Effector memory CD8-positive, alpha-beta T cell (primary cell): ENCODE measurements at regions not wholly inside any gene's neighbourhood (a gene's known extent, or its start where the extent isn't known, plus 50 kb on each side); places are given as distances from the start of the nearest gene placed in this dataset.

Experiments used
- ATAC-seq: fragments of 150-1000 bp; cut with Tn5 transposase; replicated peaks from 2 replicates; pipeline ENCODE4 v1.10.0; 2021; ENCODE audit warnings: mild to moderate bottlenecking, moderate library complexity
- DNase-seq, 3 experiments: peaks; one replicate each; pipeline ENCODE4 v3.0.0; 2021
- H3K27ac Mint-ChIP-seq, 2 donors: one replicate each; pipeline ENCODE4 v1.8.0; 2022; ENCODE audit warnings: mild to moderate bottlenecking in 2 of 2, mixed read lengths in 2 of 2, moderate library complexity in 2 of 2
- H3K27me3 Mint-ChIP-seq, 2 donors: one replicate each; pipeline ENCODE4 v1.8.0; 2022; ENCODE audit warnings: mixed read lengths in 2 of 2
- H3K36me3 Mint-ChIP-seq: one replicate; pipeline ENCODE4 v1.8.0; 2022; ENCODE audit warnings: mild to moderate bottlenecking, moderate library complexity, mixed read lengths; ENCODE audit not compliant: insufficient read depth
- H3K4me1 Mint-ChIP-seq, 2 donors: one replicate each; pipeline ENCODE4 v1.8.0; 2022; ENCODE audit warnings: low read depth in 2 of 2, mixed read lengths in 2 of 2
- H3K4me3 Mint-ChIP-seq, 2 donors: one replicate each; pipeline ENCODE4 v1.8.0; 2022; ENCODE audit warnings: mild to moderate bottlenecking in 2 of 2, mixed read lengths in 2 of 2, moderate library complexity in 2 of 2
- H3K9me3 Mint-ChIP-seq, 2 donors: one replicate each; pipeline ENCODE4 v1.8.0; 2022; ENCODE audit warnings: mixed read lengths in 2 of 2

GRCh38 chr14:104341532-104342434 is 203.4 kb downstream of the KIF26A start:
- ATAC-seq (no peak), DNase-seq (no peak)
- H3K4me3 Mint-ChIP-seq = no peak overlapping the region
- H3K9me3 Mint-ChIP-seq = peaks cover 2 to 9% of the 10 kb centered on the region in 2 donors
- no peaks in the 10 kb centered on the region for H3K36me3 Mint-ChIP-seq
- H3K4me1 Mint-ChIP-seq = peaks cover 0 to 2% of the 10 kb centered on the region in 2 donors
- H3K27me3 Mint-ChIP-seq = peaks cover 49 to 57% of the 10 kb centered on the region in 2 donors
- no peak overlapping the region for H3K27ac Mint-ChIP-seq

- Mint-ChIP-seq H3K9me3 (peaks cover 2 to 9% of the 10 kb centered on the region in 2 donors), H3K27me3 (peaks cover 49 to 62% of the 10 kb centered on the region in 2 donors), H3K4me1 (peaks cover 0 to 2% of the 10 kb centered on the region in 2 donors), H3K27ac (no peak overlapping the region), H3K36me3 (no peaks in the 10 kb centered on the region), H3K4me3 (no peak overlapping the region)
- no peak for DNase-seq
- ATAC-seq = no peak
Observed at GRCh38 chr14:104342435-104343293, 204.3 kb downstream of the KIF26A start.

GRCh38 chr14:104343294-104343625 is 204.9 kb downstream of the KIF26A start:
- no peak for ATAC-seq
- H3K4me3 Mint-ChIP-seq = no peak overlapping the region
- no peak overlapping the region for H3K27ac Mint-ChIP-seq
- peaks cover 0 to 2% of the 10 kb centered on the region in 2 donors for H3K4me1 Mint-ChIP-seq
- no peaks in the 10 kb centered on the region for H3K36me3 Mint-ChIP-seq
- H3K9me3 Mint-ChIP-seq = peaks cover 2 to 6% of the 10 kb centered on the region in 2 donors
- DNase-seq = no peak
- peaks cover 48 to 62% of the 10 kb centered on the region in 2 donors for H3K27me3 Mint-ChIP-seq

- no peak for DNase-seq
- H3K9me3 Mint-ChIP-seq = no peaks in the 10 kb centered on the region
- H3K36me3 Mint-ChIP-seq = no peaks in the 10 kb centered on the region
- ATAC-seq = no peak
- H3K27me3 Mint-ChIP-seq = peaks cover 43 to 60% of the 10 kb centered on the region in 2 donors
- no peak overlapping the region for H3K4me3 Mint-ChIP-seq
- H3K27ac Mint-ChIP-seq = no peak overlapping the region
- peaks cover 0 to 2% of the 10 kb centered on the region in 2 donors for H3K4me1 Mint-ChIP-seq
Observed at GRCh38 chr14:104343690-104344640, 205.6 kb downstream of the KIF26A start.

DNA sequence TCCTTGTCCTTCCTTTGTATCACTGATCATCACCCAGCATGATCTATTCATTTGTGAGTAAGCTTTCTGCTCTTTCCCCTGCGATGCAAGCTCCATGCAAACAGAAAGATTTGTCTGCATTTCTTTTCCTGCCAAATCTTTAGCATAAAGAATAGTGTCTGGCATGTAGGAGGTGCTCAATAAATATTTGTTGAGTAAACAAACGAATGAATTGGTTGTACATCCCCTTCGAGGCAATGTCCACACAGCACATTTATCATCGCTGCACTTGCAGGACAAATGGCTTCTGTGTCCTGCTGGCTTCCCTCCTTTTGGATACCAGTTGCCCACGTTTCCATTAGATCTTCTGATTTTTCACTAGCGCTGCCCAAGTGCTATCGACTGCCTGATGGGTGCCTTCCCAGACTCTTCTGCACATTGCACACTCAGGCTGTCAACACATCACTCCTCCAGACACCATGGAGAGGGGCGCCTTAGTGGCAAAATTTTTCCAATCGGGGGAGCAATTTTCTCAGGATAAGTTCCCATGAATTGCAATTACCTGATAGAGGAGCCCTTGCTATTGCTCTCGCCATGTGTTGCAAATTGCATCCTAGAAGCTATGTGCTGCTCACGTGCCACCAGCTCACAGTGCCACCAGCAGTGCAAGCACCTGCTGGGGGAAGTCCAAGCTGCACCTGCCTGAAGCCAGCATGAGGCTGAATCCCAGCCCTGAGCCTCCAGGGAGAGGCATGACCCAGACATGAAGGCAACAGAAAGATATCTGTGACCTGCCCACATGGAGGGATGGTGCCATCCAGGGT is 206.6 kb downstream of the KIF26A start:
- H3K9me3 Mint-ChIP-seq = no peaks in the 10 kb centered on the region
- no peaks in the 10 kb centered on the region for H3K36me3 Mint-ChIP-seq
- DNase-seq = no peak
- peaks cover 0 to 2% of the 10 kb centered on the region in 2 donors for H3K4me1 Mint-ChIP-seq
- H3K27me3 Mint-ChIP-seq = peaks cover 35 to 50% of the 10 kb centered on the region in 2 donors
- no peak overlapping the region for H3K27ac Mint-ChIP-seq
- H3K4me3 Mint-ChIP-seq = no peak overlapping the region
- no peak for ATAC-seq

GRCh38 chr14:104345621-104346462 is 207.5 kb downstream of the KIF26A start:
- Mint-ChIP-seq H3K27ac (no peak overlapping the region), H3K36me3 (no peaks in the 10 kb centered on the region), H3K9me3 (no peaks in the 10 kb centered on the region), H3K4me1 (peaks cover 0 to 2% of the 10 kb centered on the region in 2 donors), H3K4me3 (no peak overlapping the region), H3K27me3 (peaks cover 28 to 50% of the 10 kb centered on the region in 2 donors)
- DNase-seq (no peak), ATAC-seq (no peak)

DNA sequence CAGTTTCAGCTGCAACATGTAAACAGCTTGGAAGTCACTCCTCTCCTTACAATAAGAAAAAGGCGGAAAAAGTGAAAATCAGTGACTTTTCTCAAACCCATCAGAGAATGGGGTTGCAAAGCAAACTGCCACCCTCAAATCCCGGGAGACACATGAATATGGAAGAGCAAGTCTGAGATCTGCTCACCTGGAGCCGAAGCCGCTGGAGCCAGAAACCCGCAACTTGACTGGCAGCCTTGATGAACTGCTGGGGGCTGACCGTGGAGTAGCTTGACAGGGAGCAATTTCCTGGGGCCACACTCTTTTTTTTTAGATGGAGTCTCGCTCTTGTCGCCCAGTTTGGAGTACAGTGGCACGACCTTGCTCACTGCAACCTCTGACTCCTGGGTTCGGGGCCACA is 208.2 kb downstream of the KIF26A start:
- Mint-ChIP-seq H3K27me3 (peaks cover 25 to 47% of the 10 kb centered on the region in 2 donors), H3K36me3 (no peaks in the 10 kb centered on the region), H3K27ac (no peak overlapping the region), H3K4me3 (no peak overlapping the region), H3K4me1 (peaks cover 0 to 2% of the 10 kb centered on the region in 2 donors), H3K9me3 (no peaks in the 10 kb centered on the region)
- DNase-seq (no peak), ATAC-seq (no peak)

- H3K9me3 Mint-ChIP-seq = no peaks in the 10 kb centered on the region
- H3K4me1 Mint-ChIP-seq = peaks cover 0 to 4% of the 10 kb centered on the region in 2 donors
- no peak overlapping the region for H3K4me3 Mint-ChIP-seq
- peaks cover 26 to 44% of the 10 kb centered on the region in 2 donors for H3K27me3 Mint-ChIP-seq
- ATAC-seq (no peak), DNase-seq (no peak)
- H3K36me3 Mint-ChIP-seq = no peaks in the 10 kb centered on the region
- no peak overlapping the region for H3K27ac Mint-ChIP-seq
Observed at GRCh38 chr14:104348741-104349140, 210.4 kb downstream of the KIF26A start.

DNA sequence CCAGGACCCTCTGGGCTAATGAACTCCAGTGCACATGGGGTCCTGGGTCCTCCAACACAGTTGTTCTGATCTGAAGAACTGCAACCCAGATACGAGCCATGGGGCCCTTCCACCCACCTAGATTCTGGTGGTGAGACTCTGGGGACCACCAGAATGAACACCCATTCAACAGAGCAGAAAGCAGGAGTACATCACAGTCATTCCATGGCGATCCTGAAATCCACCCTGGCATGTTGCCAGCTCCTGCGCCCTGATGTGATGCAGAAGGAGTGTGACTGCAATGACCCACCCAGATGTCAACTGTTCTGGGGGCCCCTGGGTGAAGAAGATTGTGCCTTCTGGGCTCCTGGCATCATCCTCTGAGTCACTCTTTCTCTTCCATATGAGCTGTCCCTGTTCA is 211.6 kb downstream of the KIF26A start:
- Mint-ChIP-seq H3K27me3 (peaks cover 16 to 41% of the 10 kb centered on the region in 2 donors), H3K4me1 (peaks cover 0 to 2% of the 10 kb centered on the region in 2 donors), H3K27ac (no peak overlapping the region), H3K36me3 (no peaks in the 10 kb centered on the region), H3K4me3 (no peak overlapping the region), H3K9me3 (no peaks in the 10 kb centered on the region)
- no peak for DNase-seq
- ATAC-seq = no peak

- Mint-ChIP-seq H3K27ac (no peak overlapping the region), H3K9me3 (no peaks in the 10 kb centered on the region), H3K27me3 (peaks cover 14 to 40% of the 10 kb centered on the region in 2 donors), H3K4me3 (no peak overlapping the region), H3K4me1 (peaks cover 0 to 2% of the 10 kb centered on the region in 2 donors), H3K36me3 (no peaks in the 10 kb centered on the region)
- ATAC-seq (no peak), DNase-seq (no peak)
Observed at GRCh38 chr14:104350463-104351185, 212.2 kb downstream of the KIF26A start.

- ATAC-seq = no peak
- DNase-seq = no peak
- Mint-ChIP-seq H3K27ac (no peak overlapping the region), H3K4me1 (peaks cover 0 to 2% of the 10 kb centered on the region in 2 donors), H3K27me3 (peaks cover 13 to 31% of the 10 kb centered on the region in 2 donors), H3K4me3 (no peak overlapping the region), H3K36me3 (no peaks in the 10 kb centered on the region), H3K9me3 (no peaks in the 10 kb centered on the region)
Observed at GRCh38 chr14:104351849-104352492, 213.6 kb downstream of the KIF26A start.
